ENCODE measurements at regions not wholly inside any gene's neighbourhood (a gene's known extent, or its start where the extent isn't known, plus 50 kb on each side); places are given as distances from the start of the nearest gene placed in this dataset.

DNA sequence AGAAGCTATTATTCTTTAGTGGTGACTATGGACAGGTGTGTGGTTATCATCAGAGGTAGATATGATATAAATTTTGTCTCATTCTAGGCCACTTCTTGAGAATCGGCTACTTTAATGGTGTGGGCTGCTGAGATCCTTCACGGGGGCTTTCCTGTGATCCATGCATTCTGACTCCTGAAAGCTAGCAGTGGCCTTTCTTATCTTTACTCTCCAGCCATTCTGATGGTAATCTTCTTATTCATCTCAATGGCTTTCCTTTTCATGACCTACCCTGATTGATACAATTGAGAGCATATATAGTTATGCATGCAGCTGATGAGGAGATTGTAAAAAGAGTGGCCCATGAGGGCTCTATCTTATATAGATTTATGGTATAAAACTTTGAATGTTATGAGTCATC is 78.3 kb upstream of the ZPLD1 start:
- TF ChIP-seq, protein P1, sequence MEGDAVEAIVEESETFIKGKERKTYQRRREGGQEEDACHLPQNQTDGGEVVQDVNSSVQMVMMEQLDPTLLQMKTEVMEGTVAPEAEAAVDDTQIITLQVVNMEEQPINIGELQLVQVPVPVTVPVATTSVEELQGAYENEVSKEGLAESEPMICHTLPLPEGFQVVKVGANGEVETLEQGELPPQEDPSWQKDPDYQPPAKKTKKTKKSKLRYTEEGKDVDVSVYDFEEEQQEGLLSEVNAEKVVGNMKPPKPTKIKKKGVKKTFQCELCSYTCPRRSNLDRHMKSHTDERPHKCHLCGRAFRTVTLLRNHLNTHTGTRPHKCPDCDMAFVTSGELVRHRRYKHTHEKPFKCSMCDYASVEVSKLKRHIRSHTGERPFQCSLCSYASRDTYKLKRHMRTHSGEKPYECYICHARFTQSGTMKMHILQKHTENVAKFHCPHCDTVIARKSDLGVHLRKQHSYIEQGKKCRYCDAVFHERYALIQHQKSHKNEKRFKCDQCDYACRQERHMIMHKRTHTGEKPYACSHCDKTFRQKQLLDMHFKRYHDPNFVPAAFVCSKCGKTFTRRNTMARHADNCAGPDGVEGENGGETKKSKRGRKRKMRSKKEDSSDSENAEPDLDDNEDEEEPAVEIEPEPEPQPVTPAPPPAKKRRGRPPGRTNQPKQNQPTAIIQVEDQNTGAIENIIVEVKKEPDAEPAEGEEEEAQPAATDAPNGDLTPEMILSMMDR (IDR thresholded peaks at IDR 0.05; ENCODE audit: insufficient read depth, low read length) = no peak
- TF ChIP-seq SPI1 (IDR thresholded peaks at IDR 0.05; ENCODE audit: borderline replicate concordance, low read depth) (no peak), GABPA (IDR thresholded peaks at IDR 0.05; ENCODE audit: low read depth) (no peak), POLR2AphosphoS5 (IDR thresholded peaks at IDR 0.05; ENCODE audit: low read depth) (no peak)
- TF ChIP-seq, protein P2, sequence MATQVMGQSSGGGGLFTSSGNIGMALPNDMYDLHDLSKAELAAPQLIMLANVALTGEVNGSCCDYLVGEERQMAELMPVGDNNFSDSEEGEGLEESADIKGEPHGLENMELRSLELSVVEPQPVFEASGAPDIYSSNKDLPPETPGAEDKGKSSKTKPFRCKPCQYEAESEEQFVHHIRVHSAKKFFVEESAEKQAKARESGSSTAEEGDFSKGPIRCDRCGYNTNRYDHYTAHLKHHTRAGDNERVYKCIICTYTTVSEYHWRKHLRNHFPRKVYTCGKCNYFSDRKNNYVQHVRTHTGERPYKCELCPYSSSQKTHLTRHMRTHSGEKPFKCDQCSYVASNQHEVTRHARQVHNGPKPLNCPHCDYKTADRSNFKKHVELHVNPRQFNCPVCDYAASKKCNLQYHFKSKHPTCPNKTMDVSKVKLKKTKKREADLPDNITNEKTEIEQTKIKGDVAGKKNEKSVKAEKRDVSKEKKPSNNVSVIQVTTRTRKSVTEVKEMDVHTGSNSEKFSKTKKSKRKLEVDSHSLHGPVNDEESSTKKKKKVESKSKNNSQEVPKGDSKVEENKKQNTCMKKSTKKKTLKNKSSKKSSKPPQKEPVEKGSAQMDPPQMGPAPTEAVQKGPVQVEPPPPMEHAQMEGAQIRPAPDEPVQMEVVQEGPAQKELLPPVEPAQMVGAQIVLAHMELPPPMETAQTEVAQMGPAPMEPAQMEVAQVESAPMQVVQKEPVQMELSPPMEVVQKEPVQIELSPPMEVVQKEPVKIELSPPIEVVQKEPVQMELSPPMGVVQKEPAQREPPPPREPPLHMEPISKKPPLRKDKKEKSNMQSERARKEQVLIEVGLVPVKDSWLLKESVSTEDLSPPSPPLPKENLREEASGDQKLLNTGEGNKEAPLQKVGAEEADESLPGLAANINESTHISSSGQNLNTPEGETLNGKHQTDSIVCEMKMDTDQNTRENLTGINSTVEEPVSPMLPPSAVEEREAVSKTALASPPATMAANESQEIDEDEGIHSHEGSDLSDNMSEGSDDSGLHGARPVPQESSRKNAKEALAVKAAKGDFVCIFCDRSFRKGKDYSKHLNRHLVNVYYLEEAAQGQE (IDR thresholded peaks at IDR 0.05; ENCODE audit: insufficient replicate concordance, low read depth) = no peak

All from HL-60 (cell line).